ENCODE measurements at regions not wholly inside any gene's neighbourhood (a gene's known extent, or its start where the extent isn't known, plus 50 kb on each side); places are given as distances from the start of the nearest gene placed in this dataset.

DNA sequence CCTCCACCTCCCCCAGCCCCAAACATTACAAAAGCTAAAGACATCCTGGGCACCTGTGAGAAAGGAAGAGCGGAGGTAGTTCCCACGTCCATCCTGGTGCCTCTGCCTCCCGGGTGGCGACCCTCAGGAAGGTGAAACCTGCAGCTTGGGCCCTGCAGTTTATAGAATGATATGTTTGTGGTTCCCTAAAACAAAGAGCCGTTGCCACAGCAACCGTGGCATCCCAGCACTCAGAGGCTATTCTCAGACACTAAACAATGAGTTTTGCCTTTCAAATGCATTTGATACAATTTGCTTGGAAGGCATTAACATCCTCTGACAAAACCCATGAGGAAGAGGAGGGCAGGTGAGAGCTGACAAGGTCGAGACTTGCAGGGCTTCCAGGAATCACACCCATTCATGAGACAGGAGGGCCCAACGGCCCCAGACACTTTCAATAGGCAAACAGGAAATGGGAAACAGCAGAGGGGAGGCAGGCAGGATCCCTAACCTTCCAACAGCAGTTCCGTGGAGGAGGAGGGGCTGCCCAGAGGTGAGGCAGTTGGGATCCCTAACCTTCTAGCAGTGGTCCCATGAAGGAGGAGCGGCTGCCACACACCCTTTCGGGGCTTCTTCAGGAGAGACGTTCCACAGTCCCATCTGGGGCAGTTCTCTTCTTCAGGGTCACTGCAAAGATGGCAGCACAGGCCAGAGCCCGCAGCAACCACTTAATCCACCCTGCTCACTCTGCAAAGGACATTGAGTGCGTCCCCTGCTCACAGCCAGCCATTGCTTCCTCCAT lies 379.2 kb downstream of the SHANK2 start:
- Histone ChIP-seq H3K27ac (ENCODE audit: low read depth in 2 of 2, low read length in 1 of 2) (no peak overlapping the region), H3K4me3 (ENCODE audit: low read depth in 1 of 2, low read length in 2 of 2) (no peak overlapping the region), H3K4me1 (ENCODE audit: control insufficient read depth in 2 of 2, insufficient read depth in 2 of 2, low read length in 1 of 2) (no peaks in the 10 kb centered on the region), H3K27me3 (ENCODE audit: control insufficient read depth in 1 of 2, insufficient read depth in 2 of 2, low read length in 2 of 2) (no peaks in the 10 kb centered on the region), H3K9me3 (ENCODE audit: control insufficient read depth in 2 of 2, insufficient read depth in 1 of 2, low read depth in 1 of 2, low read length in 1 of 2) (peaks cover 0 to 2% of the 10 kb centered on the region in 2 donors), H3K36me3 (ENCODE audit: control insufficient read depth in 2 of 2, insufficient read depth in 2 of 2, low read length in 1 of 2) (no peaks in the 10 kb centered on the region)
- WGBS, 2 donors = 58 to 62% methylated on average over 14 of the region's 14 CpGs

DNA sequence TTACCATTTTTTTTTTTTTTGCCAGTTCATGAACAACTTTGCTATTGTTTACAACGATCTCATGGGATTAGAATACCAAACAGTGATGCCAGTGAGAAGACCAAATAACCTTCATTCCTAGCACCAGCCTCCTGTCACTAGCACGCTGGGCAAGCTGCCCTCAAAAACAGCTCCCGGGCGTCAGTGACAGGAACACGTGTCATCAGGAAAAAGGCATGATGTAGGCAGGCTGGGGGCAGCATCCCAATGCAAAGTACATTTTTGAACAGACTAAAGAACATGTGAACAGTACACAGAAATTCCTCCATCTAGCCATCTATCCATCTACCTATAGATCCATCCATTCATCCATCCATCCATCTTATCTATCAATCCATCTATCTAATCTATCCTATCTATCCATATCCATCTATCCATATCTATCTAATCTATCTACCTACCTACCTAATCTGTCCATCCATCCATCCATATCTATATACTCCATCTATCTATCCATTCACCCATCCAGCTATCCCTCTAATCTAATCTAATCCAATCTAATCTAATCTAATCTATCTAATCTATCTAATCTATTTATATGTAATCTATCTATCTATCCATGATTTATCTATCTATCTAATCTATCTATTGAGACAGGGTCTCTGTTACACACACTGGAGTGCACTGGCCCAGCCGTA lies 378.5 kb downstream of the SHANK2 start:
- Histone ChIP-seq H3K36me3 (ENCODE audit: control insufficient read depth in 2 of 2, insufficient read depth in 2 of 2, low read length in 1 of 2) (no peaks in the 10 kb centered on the region), H3K4me3 (ENCODE audit: low read depth in 1 of 2, low read length in 2 of 2) (no peak overlapping the region), H3K4me1 (ENCODE audit: control insufficient read depth in 2 of 2, insufficient read depth in 2 of 2, low read length in 1 of 2) (no peaks in the 10 kb centered on the region), H3K9me3 (ENCODE audit: control insufficient read depth in 2 of 2, insufficient read depth in 1 of 2, low read depth in 1 of 2, low read length in 1 of 2) (peaks cover 0 to 2% of the 10 kb centered on the region in 2 donors), H3K27ac (ENCODE audit: low read depth in 2 of 2, low read length in 1 of 2) (no peak overlapping the region), H3K27me3 (ENCODE audit: control insufficient read depth in 1 of 2, insufficient read depth in 2 of 2, low read length in 2 of 2) (no peaks in the 10 kb centered on the region)
- WGBS, 2 donors = 67 to 70% methylated on average over 6 of the region's 6 CpGs

DNA sequence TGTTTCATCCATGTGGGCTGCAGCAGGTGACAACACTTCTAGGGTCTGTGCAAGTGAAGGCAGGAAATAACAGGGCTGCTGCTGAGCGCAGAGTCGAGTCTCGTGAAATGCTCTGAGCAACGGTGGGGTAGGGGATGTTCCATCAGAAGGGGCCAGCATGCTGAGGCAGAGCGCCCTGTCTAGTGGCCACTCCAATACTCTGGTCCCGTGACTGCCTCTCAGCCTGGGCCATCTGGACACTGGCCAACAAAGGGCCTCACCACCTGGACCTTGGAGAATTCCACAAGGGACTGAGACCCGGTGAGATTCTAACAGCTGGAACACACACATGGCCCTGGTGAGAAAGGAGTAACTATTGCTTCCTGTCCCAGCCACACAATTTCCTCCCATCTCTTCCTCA lies 375.7 kb downstream of the SHANK2 start:
- Histone ChIP-seq H3K4me1 (ENCODE audit: control insufficient read depth in 2 of 2, insufficient read depth in 2 of 2, low read length in 1 of 2) (no peaks in the 10 kb centered on the region), H3K27me3 (ENCODE audit: control insufficient read depth in 1 of 2, insufficient read depth in 2 of 2, low read length in 2 of 2) (no peaks in the 10 kb centered on the region), H3K27ac (ENCODE audit: low read depth in 2 of 2, low read length in 1 of 2) (no peak overlapping the region), H3K9me3 (ENCODE audit: control insufficient read depth in 2 of 2, insufficient read depth in 1 of 2, low read depth in 1 of 2, low read length in 1 of 2) (no peaks in the 10 kb centered on the region), H3K4me3 (ENCODE audit: low read depth in 1 of 2, low read length in 2 of 2) (no peak overlapping the region), H3K36me3 (ENCODE audit: control insufficient read depth in 2 of 2, insufficient read depth in 2 of 2, low read length in 1 of 2) (no peaks in the 10 kb centered on the region)
- WGBS, 2 donors = 59 to 62% methylated on average over 7 of the region's 7 CpGs

DNA sequence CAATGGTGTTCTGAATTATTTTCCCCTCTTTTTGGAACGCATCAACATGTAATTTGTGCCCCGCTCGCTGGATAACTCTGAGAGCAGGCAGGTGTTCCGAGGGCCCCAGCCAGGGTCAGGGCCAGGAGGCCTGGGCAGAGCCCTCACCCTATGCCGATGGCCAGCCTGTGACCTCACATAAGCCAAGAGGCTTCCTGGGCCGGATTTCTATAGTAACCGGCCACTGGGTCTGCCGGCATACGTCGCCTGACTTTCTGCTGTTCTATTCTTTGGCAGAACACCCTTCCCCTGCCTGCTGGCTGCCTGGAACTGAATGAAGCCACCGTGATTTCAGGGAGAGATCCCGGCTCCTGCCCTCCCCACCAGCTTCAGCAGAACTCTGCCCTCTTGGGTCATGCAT lies 375.2 kb downstream of the SHANK2 start:
- Histone ChIP-seq H3K9me3 (ENCODE audit: control insufficient read depth in 2 of 2, insufficient read depth in 1 of 2, low read depth in 1 of 2, low read length in 1 of 2) (no peaks in the 10 kb centered on the region), H3K36me3 (ENCODE audit: control insufficient read depth in 2 of 2, insufficient read depth in 2 of 2, low read length in 1 of 2) (no peaks in the 10 kb centered on the region), H3K4me1 (ENCODE audit: control insufficient read depth in 2 of 2, insufficient read depth in 2 of 2, low read length in 1 of 2) (no peaks in the 10 kb centered on the region), H3K27me3 (ENCODE audit: control insufficient read depth in 1 of 2, insufficient read depth in 2 of 2, low read length in 2 of 2) (no peaks in the 10 kb centered on the region), H3K27ac (ENCODE audit: low read depth in 2 of 2, low read length in 1 of 2) (no peak overlapping the region), H3K4me3 (ENCODE audit: low read depth in 1 of 2, low read length in 2 of 2) (no peak overlapping the region)
- WGBS, 2 donors = 75 to 82% methylated on average over 12 of the region's 12 CpGs

DNA sequence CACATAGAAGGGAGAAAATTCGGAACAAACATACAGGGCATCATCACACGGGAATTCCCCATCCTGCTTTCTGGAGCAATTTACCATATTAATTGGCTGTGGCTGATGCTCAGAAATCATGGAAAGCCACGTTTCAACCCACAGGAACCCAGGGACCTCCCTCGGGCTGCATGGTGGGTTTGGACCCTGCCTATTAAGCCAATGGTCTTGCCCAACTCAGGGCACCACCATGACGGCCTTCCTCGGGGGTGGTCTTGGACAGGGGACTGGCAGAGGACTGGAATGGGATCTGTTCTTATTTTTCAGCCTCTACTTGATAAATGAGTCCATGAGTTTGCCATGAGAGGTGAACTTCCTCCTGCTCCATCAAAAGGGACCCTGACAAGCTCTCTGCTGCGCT lies 374.0 kb downstream of the SHANK2 start:
- WGBS, 2 donors = 83 to 88% methylated on average over 7 of the region's 7 CpGs
- H3K27me3 ChIP-seq (ENCODE audit: control insufficient read depth in 1 of 2, insufficient read depth in 2 of 2, low read length in 2 of 2) = no peaks in the 10 kb centered on the region
- no peaks in the 10 kb centered on the region for H3K9me3 ChIP-seq (ENCODE audit: control insufficient read depth in 2 of 2, insufficient read depth in 1 of 2, low read depth in 1 of 2, low read length in 1 of 2)
- no peak overlapping the region for H3K27ac ChIP-seq (ENCODE audit: low read depth in 2 of 2, low read length in 1 of 2)
- no peak overlapping the region for H3K4me3 ChIP-seq (ENCODE audit: low read depth in 1 of 2, low read length in 2 of 2)
- no peaks in the 10 kb centered on the region for H3K36me3 ChIP-seq (ENCODE audit: control insufficient read depth in 2 of 2, insufficient read depth in 2 of 2, low read length in 1 of 2)
- H3K4me1 ChIP-seq (ENCODE audit: control insufficient read depth in 2 of 2, insufficient read depth in 2 of 2, low read length in 1 of 2) = no peaks in the 10 kb centered on the region

DNA sequence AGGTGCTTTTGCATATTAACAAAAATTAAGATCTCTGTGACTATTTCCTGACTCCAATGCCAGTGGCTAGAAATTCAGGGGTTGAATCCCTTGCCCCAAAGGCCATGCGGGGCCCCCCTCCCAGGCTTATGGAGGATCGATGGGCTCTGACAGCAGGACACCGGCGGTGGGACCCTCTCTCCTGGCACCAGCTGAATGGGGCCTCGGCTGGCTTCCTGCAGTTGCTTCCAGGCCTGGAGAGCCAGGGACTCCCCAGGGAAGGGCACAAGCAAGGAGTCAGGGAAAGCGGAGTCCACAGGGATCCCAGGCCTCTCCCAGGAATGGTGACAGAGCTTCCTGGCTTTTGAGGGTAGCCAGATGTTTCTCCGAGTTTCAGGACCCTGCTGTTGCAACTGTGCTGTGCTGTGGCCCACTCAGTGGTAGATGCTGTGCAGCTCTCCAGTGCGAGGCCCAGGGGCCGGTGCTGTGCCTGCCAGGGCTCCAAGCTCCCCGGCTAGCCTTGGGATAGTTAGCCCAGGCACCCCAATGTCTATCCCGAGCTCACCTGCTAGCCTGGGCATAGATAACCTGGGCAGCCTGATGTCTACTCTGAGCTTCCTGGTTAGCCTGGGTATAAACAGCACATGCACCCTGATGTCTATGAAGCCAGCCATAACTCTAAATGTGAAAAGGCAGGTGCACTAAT lies 372.6 kb downstream of the SHANK2 start:
- no peaks in the 10 kb centered on the region for H3K36me3 ChIP-seq (ENCODE audit: control insufficient read depth in 2 of 2, insufficient read depth in 2 of 2, low read length in 1 of 2)
- no peaks in the 10 kb centered on the region for H3K9me3 ChIP-seq (ENCODE audit: control insufficient read depth in 2 of 2, insufficient read depth in 1 of 2, low read depth in 1 of 2, low read length in 1 of 2)
- no peak overlapping the region for H3K27ac ChIP-seq (ENCODE audit: low read depth in 2 of 2, low read length in 1 of 2)
- no peaks in the 10 kb centered on the region for H3K27me3 ChIP-seq (ENCODE audit: control insufficient read depth in 1 of 2, insufficient read depth in 2 of 2, low read length in 2 of 2)
- WGBS, 2 donors = 88 to 89% methylated on average over 11 of the region's 11 CpGs
- H3K4me3 ChIP-seq (ENCODE audit: low read depth in 1 of 2, low read length in 2 of 2) = no peak overlapping the region
- no peaks in the 10 kb centered on the region for H3K4me1 ChIP-seq (ENCODE audit: control insufficient read depth in 2 of 2, insufficient read depth in 2 of 2, low read length in 1 of 2)

DNA sequence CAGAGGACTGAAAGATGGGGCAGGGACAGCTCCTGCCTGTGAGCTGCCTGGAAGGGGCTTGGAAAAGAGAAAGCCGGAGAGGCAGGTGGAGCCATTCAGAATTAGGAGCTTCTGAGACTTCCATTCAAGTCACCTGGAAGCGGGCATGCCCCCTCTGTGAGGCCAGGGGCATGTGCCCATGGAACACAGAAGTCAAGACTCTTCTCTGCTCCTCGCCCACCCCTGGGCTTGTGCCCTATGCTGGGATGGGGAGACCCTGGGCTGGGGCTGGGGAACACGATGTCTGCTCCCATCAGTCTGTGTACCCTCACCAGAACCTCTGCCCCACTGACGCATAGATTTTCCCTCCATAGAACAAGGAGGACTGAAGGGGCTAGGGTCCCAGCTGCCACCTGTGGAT lies 372.0 kb downstream of the SHANK2 start:
- H3K4me3 ChIP-seq (ENCODE audit: low read depth in 1 of 2, low read length in 2 of 2) = no peak overlapping the region
- H3K27me3 ChIP-seq (ENCODE audit: control insufficient read depth in 1 of 2, insufficient read depth in 2 of 2, low read length in 2 of 2) = no peaks in the 10 kb centered on the region
- no peaks in the 10 kb centered on the region for H3K4me1 ChIP-seq (ENCODE audit: control insufficient read depth in 2 of 2, insufficient read depth in 2 of 2, low read length in 1 of 2)
- H3K36me3 ChIP-seq (ENCODE audit: control insufficient read depth in 2 of 2, insufficient read depth in 2 of 2, low read length in 1 of 2) = no peaks in the 10 kb centered on the region
- WGBS, 2 donors = 91 to 99% methylated on average over 5 of the region's 5 CpGs
- no peaks in the 10 kb centered on the region for H3K9me3 ChIP-seq (ENCODE audit: control insufficient read depth in 2 of 2, insufficient read depth in 1 of 2, low read depth in 1 of 2, low read length in 1 of 2)
- no peak overlapping the region for H3K27ac ChIP-seq (ENCODE audit: low read depth in 2 of 2, low read length in 1 of 2)

DNA sequence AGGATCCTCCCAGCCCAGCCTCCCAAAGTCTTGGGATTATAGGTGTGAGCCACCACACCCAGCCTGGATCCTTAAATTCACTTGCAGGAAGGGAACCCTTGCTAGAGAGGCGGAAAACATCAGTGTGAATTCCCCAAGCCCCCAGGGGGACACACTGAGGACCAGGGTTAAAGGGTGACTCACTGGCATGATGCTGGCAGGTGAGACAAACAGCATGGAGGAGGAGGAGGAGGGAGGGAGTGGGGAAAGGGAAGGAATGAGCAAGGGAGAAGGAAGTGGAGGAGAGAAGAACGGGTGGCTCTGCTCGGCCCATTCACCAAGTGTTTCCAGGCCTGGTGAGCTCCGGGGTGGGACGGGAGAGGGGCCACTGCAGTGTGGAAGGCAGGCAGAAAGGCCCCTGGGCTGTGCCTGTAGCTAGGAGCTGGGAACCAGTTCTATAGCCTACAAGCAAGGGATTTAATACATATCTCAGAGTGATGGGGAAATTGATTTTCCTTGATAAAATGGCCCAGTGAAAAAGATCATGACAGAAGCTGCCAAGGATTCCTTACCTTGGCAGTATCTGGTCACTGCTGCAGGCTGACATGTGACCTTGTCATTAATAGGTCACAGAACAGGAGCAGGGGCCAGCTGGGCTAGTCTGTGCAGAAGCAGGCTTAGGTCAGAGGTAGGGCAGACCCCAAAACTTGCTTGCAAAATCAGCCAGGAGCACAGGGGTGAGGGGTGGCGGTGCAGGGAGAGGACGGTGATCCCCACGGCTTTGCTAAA lies 370.2 kb downstream of the SHANK2 start:
- Histone ChIP-seq H3K27me3 (ENCODE audit: control insufficient read depth in 1 of 2, insufficient read depth in 2 of 2, low read length in 2 of 2) (no peaks in the 10 kb centered on the region), H3K4me1 (ENCODE audit: control insufficient read depth in 2 of 2, insufficient read depth in 2 of 2, low read length in 1 of 2) (no peaks in the 10 kb centered on the region), H3K4me3 (ENCODE audit: low read depth in 1 of 2, low read length in 2 of 2) (no peak overlapping the region), H3K9me3 (ENCODE audit: control insufficient read depth in 2 of 2, insufficient read depth in 1 of 2, low read depth in 1 of 2, low read length in 1 of 2) (no peaks in the 10 kb centered on the region), H3K36me3 (ENCODE audit: control insufficient read depth in 2 of 2, insufficient read depth in 2 of 2, low read length in 1 of 2) (no peaks in the 10 kb centered on the region), H3K27ac (ENCODE audit: low read depth in 2 of 2, low read length in 1 of 2) (no peak overlapping the region)
- WGBS, 2 donors = 77 to 78% methylated on average over 8 of the region's 8 CpGs

DNA sequence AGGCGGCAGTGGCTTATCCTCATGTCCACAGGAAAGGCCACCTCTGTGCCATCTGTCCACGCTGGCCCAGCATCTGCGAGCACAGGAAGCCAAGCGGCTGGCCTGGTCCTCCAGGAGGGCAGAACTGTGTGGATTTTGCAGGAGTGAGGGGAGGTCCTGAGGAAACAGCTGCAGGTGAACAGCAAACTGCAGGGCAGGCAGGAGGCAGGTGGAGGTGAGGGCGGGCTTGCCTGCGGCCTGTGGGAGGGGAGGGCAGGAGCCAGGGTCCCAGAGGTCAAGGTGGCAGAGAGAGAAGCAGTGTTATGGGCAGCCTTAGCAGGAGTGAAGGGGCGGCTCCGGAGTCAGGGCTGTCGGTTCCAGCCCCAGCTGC lies 369.7 kb downstream of the SHANK2 start:
- WGBS, 2 donors = 82 to 84% methylated on average over 9 of the region's 9 CpGs
- Histone ChIP-seq H3K27me3 (ENCODE audit: control insufficient read depth in 1 of 2, insufficient read depth in 2 of 2, low read length in 2 of 2) (no peaks in the 10 kb centered on the region), H3K4me3 (ENCODE audit: low read depth in 1 of 2, low read length in 2 of 2) (no peak overlapping the region), H3K27ac (ENCODE audit: low read depth in 2 of 2, low read length in 1 of 2) (no peak overlapping the region), H3K36me3 (ENCODE audit: control insufficient read depth in 2 of 2, insufficient read depth in 2 of 2, low read length in 1 of 2) (no peaks in the 10 kb centered on the region), H3K4me1 (ENCODE audit: control insufficient read depth in 2 of 2, insufficient read depth in 2 of 2, low read length in 1 of 2) (no peaks in the 10 kb centered on the region), H3K9me3 (ENCODE audit: control insufficient read depth in 2 of 2, insufficient read depth in 1 of 2, low read depth in 1 of 2, low read length in 1 of 2) (no peaks in the 10 kb centered on the region)

Data from esophagus (tissue), 2 donors.